Gastrocnemius medialis (tissue), 4 donors: ENCODE measurements at regions not wholly inside any gene's neighbourhood (a gene's known extent, or its start where the extent isn't known, plus 50 kb on each side); places are given as distances from the start of the nearest gene placed in this dataset.

Experiments used
- ATAC-seq, 2 donors: fragments of 150-250 bp; one replicate each; pipeline ENCODE4 v1.9.1; 2016
- DNase-seq, 2 donors: peaks; one replicate each; pipeline ENCODE4 v3.0.0-alpha.2; 2019
- H3K27ac ChIP-seq, 4 donors: fragments of 200-600 bp; sonication (generic); 1 replicate in 1 of 4; 2 replicates in 3 of 4; pipeline ENCODE4 v1.5.1; 2016 to 2018; ENCODE audit warnings: mild to moderate bottlenecking in 2 of 4, moderate library complexity in 1 of 4
- H3K27me3 ChIP-seq, 3 donors: fragments of 200-600 bp; sonication (generic) in 2 of 3; 1 replicate in 1 of 3; 2 replicates in 2 of 3; pipeline versions ENCODE4 v1.5.1 to v1.6.0; 2016 to 2019; ENCODE audit warnings: mild to moderate bottlenecking in 1 of 3, moderate library complexity in 1 of 3
- H3K36me3 ChIP-seq, 2 donors: fragments of 200-600 bp; sonication (generic) in 1 of 2; one replicate each; pipeline ENCODE4 v1.5.1; 2017 to 2018
- H3K4me1 ChIP-seq, 2 donors: fragments of 200-600 bp; sonication (generic) in 1 of 2; one replicate each; pipeline ENCODE4 v1.5.1; 2016 to 2017; ENCODE audit warnings: mild to moderate bottlenecking in 2 of 2
- H3K4me3 ChIP-seq, 4 donors: fragments of 200-600 bp; sonication (generic) in 3 of 4; 1 replicate in 1 of 4; 2 replicates in 3 of 4; pipeline ENCODE4 v1.5.1; 2016 to 2019; ENCODE audit warnings: mild to moderate bottlenecking in 2 of 4
- H3K9me3 ChIP-seq, 3 donors: fragments of 200-600 bp; sonication (generic) in 2 of 3; 1 replicate in 1 of 3; 2 replicates in 2 of 3; pipeline ENCODE4 v1.5.1; 2016 to 2019
- POLR2A ChIP-seq, 2 donors: fragments of 450-650 bp; IDR thresholded peaks; one replicate each; pipeline ENCODE4 v1.6.1; 2017; ENCODE audit warnings: antibody characterized with exemption in 2 of 2, mild to moderate bottlenecking in 2 of 2, moderate library complexity in 2 of 2
- in situ Hi-C, 4 donors: fragments of 200-750 bp; cut with MboI; loops; one replicate each; pipeline versions ENCODE4 v1.15.0 to v1.8.0; 2017; ENCODE audit warnings: low sequenced_read_pairs in 4 of 4
- intact Hi-C: fragments of 100-400 bp; cut with DNase I; formaldehyde crosslinking; loops from one replicate; pipeline ENCODE4 v1.15.1; 2023; ENCODE audit warnings: low total_unique reads
- TF ChIP-seq, protein P1 (sequence below), 5 experiments: fragments of 450-650 bp in 3 of 5; fragments of 200-600 bp in 2 of 5; sonication (generic) in 2 of 5; IDR thresholded peaks in 4 of 5; conservative IDR thresholded peaks in 1 of 5; 1 replicate in 4 of 5; 2 replicates in 1 of 5; pipeline ENCODE4 v1.5.1; 2016 to 2019; ENCODE audit warnings: antibody characterized with exemption in 5 of 5, mild to moderate bottlenecking in 3 of 5, moderate library complexity in 3 of 5

DNA sequence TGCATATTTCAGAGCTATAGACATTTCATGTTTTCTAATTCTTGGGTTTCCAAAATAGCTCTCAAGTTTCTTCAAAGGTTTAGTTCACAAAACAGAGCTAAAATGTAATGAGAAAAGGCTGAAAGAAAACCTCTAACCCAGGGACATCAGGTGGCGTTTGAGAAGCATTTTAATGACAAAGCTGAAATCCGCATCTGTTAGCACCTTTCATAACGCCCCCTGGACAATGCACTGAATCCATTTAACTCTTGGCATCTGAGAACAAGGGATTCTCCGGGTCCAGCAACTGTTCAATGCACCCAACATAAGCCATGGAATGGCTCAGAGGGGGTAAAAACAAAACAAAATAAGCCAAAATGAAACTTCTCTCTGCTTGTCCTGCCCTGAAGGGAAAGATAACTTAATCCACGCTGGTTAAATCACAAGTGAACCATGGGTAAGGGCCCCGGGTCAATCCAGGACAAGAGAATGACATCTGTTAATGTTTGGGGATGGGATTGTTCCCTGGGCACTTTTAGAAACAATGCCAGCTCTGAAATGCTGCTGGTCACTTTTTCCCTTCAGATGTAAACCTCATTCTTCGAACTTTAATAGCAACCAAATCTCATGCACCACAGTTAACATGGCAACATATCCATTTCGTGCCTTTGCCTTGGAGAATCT, 466.2 kb upstream of the ADAMTS9 start:
- H3K4me3 ChIP-seq: no peak overlapping the region
- H3K4me1 ChIP-seq: no peaks in the 10 kb centered on the region
- DNase-seq (no peak), ATAC-seq (no peak)
- in situ Hi-C loops: no loop called here
- intact Hi-C loops: no loop called here
- H3K36me3 ChIP-seq: no peaks in the 10 kb centered on the region
- H3K9me3 ChIP-seq: no peaks in the 10 kb centered on the region
- TF ChIP-seq, protein P1, sequence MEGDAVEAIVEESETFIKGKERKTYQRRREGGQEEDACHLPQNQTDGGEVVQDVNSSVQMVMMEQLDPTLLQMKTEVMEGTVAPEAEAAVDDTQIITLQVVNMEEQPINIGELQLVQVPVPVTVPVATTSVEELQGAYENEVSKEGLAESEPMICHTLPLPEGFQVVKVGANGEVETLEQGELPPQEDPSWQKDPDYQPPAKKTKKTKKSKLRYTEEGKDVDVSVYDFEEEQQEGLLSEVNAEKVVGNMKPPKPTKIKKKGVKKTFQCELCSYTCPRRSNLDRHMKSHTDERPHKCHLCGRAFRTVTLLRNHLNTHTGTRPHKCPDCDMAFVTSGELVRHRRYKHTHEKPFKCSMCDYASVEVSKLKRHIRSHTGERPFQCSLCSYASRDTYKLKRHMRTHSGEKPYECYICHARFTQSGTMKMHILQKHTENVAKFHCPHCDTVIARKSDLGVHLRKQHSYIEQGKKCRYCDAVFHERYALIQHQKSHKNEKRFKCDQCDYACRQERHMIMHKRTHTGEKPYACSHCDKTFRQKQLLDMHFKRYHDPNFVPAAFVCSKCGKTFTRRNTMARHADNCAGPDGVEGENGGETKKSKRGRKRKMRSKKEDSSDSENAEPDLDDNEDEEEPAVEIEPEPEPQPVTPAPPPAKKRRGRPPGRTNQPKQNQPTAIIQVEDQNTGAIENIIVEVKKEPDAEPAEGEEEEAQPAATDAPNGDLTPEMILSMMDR (IDR thresholded peaks at IDR 0.05 in 4 of 5, conservative IDR thresholded peaks at IDR 0.05 in 1 of 5): no peak
- TF ChIP-seq POLR2A (IDR thresholded peaks at IDR 0.05): no peak
- no peaks in the 10 kb centered on the region for H3K27me3 ChIP-seq
- H3K27ac ChIP-seq: no peak overlapping the region

DNA sequence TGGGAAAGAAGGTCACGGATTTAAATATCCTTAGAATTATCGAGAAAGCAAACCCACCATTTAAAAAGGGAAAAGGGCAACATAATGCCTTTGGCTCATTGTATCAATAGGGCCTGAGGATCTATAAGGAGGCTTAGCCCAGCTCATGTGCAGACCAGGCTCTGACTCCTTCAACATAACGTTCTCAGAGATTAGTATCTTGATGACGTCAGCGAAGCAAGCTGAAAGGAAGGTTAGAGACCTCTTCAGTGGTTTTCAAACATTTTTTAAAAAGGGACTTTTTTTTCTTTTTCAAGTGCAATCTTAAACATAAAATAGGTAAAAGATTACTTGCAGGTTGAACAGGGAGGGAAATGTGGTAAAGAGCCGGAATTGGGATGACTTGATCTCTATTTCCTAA, 463.9 kb upstream of the ADAMTS9 start:
- intact Hi-C loops: no loop called here
- ATAC-seq (no peak), DNase-seq (no peak)
- no peak overlapping the region for H3K4me3 ChIP-seq
- no peak for TF ChIP-seq POLR2A (IDR thresholded peaks at IDR 0.05)
- TF ChIP-seq, protein P1 (IDR thresholded peaks at IDR 0.05 in 4 of 5, conservative IDR thresholded peaks at IDR 0.05 in 1 of 5): no peak
- H3K4me1 ChIP-seq: no peaks in the 10 kb centered on the region
- H3K9me3 ChIP-seq: no peaks in the 10 kb centered on the region
- no peak overlapping the region for H3K27ac ChIP-seq
- no peaks in the 10 kb centered on the region for H3K36me3 ChIP-seq
- in situ Hi-C loops: no loop called here
- no peaks in the 10 kb centered on the region for H3K27me3 ChIP-seq

DNA sequence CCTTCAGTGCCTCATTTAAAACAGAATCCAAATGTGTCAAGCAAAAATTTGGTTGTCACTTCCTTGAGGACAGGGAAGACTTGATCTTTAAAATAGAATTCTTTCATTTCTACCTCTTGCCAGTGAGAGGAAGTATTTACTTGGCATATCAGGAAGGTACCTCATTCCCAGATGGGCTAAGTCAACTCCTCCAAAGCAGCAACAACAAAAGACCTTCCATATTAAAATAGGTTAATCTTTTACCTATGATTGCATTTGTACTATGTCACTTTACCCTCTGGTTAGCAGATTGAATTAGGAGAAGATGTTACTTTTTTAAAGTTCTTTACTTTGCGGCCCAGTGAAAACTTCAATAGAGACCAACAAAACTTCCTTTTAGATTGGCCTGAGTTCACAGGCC, 462.1 kb upstream of the ADAMTS9 start:
- no peak for ATAC-seq
- no peaks in the 10 kb centered on the region for H3K9me3 ChIP-seq
- no peak overlapping the region for H3K4me3 ChIP-seq
- TF ChIP-seq, protein P1 (IDR thresholded peaks at IDR 0.05 in 4 of 5, conservative IDR thresholded peaks at IDR 0.05 in 1 of 5): no peak
- no peak for TF ChIP-seq POLR2A (IDR thresholded peaks at IDR 0.05)
- in situ Hi-C loops: no loop called here
- no peaks in the 10 kb centered on the region for H3K36me3 ChIP-seq
- intact Hi-C loops: no loop called here
- DNase-seq: no peak
- no peaks in the 10 kb centered on the region for H3K4me1 ChIP-seq
- no peaks in the 10 kb centered on the region for H3K27me3 ChIP-seq
- no peak overlapping the region for H3K27ac ChIP-seq

DNA sequence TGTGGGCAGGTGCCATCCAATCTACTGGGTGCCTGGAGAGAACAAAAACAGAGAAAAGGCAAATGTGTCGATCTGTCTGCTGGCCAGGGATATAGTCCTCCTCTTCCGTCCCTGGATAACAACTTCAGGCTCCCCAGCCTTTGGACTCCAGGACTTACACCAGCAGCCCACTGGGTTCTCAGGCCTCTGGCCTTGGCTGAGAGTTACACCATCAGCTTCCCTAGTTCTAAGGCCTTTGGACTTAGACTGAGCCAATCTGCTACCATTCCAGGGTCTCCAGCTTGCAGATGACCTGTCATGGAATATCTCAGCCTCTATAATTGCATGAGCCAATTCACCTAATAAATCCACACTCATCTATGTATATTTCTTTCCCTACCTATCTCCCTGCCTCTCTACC, 460.9 kb upstream of the ADAMTS9 start:
- Histone ChIP-seq H3K4me1 (no peaks in the 10 kb centered on the region), H3K27ac (no peak overlapping the region), H3K9me3 (no peaks in the 10 kb centered on the region), H3K36me3 (no peaks in the 10 kb centered on the region), H3K4me3 (no peak overlapping the region), H3K27me3 (no peaks in the 10 kb centered on the region)
- intact Hi-C loops (no loop called here), in situ Hi-C loops (no loop called here)
- TF ChIP-seq, protein P1 (IDR thresholded peaks at IDR 0.05 in 4 of 5, conservative IDR thresholded peaks at IDR 0.05 in 1 of 5): no peak
- no peak for TF ChIP-seq POLR2A (IDR thresholded peaks at IDR 0.05)
- no peak for DNase-seq
- no peak for ATAC-seq

DNA sequence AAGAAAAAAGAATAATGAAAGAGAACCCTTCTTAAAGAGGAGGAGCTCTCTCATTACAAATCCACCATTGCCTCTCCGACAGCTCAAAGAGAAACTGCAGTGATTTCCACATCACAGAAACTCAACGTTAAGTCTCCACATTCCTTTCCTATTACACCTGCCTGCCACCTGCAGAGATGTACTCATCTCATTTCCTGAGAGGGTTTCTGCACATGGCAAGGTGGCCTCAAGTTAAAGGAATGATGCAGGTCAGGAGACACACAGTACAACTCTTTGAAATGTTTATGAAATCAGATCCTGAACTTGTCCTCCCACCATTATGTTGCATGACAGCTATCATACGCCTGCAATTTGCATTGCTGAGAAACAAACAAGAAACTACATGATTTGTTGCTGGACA, 458.4 kb upstream of the ADAMTS9 start:
- no peaks in the 10 kb centered on the region for H3K36me3 ChIP-seq
- TF ChIP-seq POLR2A (IDR thresholded peaks at IDR 0.05): no peak
- TF ChIP-seq, protein P1 (IDR thresholded peaks at IDR 0.05 in 4 of 5, conservative IDR thresholded peaks at IDR 0.05 in 1 of 5): no peak
- ATAC-seq: no peak
- H3K4me3 ChIP-seq: no peak overlapping the region
- in situ Hi-C loops: no loop called here
- no peaks in the 10 kb centered on the region for H3K4me1 ChIP-seq
- intact Hi-C loops: no loop called here
- H3K27ac ChIP-seq: no peak overlapping the region
- no peaks in the 10 kb centered on the region for H3K9me3 ChIP-seq
- H3K27me3 ChIP-seq: no peaks in the 10 kb centered on the region
- no peak for DNase-seq
